ENCODE measurements at regions not wholly inside any gene's neighbourhood (a gene's known extent, or its start where the extent isn't known, plus 50 kb on each side); places are given as distances from the start of the nearest gene placed in this dataset.

DNA sequence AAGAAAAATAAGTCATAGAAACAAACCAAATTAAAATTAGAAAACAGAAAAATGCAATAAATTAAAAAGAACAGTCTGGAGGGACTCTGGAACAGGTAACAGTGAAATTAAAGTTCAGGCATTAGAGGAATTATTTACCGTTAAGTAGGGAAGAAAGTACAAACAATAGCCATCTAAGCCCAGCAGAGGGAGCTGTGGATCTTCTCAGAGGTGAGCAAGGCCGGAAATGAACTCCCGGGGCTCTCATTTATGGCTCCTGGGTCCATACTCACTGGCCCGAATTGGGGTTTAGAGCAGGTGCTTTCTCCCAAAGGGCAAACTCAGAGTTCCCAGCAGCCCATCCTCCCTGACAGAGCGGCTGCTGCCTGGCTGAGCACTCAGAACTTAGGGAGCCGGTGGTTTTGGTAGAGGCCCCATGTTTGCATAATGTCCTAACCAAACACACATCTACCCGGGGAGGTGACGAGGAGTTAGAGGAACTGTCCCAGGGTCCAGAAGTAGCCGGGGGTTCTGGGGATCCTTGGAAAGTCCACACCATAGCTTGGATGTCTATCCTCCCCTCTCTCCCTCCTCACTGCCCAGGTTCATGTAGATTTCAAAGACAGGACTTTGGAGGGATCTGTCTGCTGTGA is 87.8 kb upstream of the VPREB1 start:
- H3F3A ChIP-seq (ENCODE audit: insufficient read depth, low read length, poor library complexity, severe bottlenecking): no peaks in the 10 kb centered on the region
- H4K20me1 ChIP-seq (ENCODE audit: insufficient read depth): no peaks in the 10 kb centered on the region
- TF ChIP-seq RAD21 (conservative IDR thresholded peaks at IDR 0.05) (peak; percentile 42), TAF1 (IDR thresholded peaks at IDR 0.05; ENCODE audit: low read depth) (no peak), EP300 (conservative IDR thresholded peaks at IDR 0.05; ENCODE audit: poor library complexity, severe bottlenecking) (no peak), EZH2 (IDR thresholded peaks at IDR 0.05; ENCODE audit: borderline replicate concordance, insufficient read depth, low read length, poor library complexity, severe bottlenecking) (no peak), SMC3 (conservative IDR thresholded peaks at IDR 0.05; ENCODE audit: poor library complexity) (peak; percentile 45), MXI1 (conservative IDR thresholded peaks at IDR 0.05; ENCODE audit: poor library complexity, severe bottlenecking) (no peak), POLR2AphosphoS5 (IDR thresholded peaks at IDR 0.05) (no peak)
- TF ChIP-seq, protein P1, sequence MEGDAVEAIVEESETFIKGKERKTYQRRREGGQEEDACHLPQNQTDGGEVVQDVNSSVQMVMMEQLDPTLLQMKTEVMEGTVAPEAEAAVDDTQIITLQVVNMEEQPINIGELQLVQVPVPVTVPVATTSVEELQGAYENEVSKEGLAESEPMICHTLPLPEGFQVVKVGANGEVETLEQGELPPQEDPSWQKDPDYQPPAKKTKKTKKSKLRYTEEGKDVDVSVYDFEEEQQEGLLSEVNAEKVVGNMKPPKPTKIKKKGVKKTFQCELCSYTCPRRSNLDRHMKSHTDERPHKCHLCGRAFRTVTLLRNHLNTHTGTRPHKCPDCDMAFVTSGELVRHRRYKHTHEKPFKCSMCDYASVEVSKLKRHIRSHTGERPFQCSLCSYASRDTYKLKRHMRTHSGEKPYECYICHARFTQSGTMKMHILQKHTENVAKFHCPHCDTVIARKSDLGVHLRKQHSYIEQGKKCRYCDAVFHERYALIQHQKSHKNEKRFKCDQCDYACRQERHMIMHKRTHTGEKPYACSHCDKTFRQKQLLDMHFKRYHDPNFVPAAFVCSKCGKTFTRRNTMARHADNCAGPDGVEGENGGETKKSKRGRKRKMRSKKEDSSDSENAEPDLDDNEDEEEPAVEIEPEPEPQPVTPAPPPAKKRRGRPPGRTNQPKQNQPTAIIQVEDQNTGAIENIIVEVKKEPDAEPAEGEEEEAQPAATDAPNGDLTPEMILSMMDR (IDR thresholded peaks at IDR 0.05; ENCODE audit: poor library complexity, severe bottlenecking): peak; percentile 63
- TF ChIP-seq, protein P2, sequence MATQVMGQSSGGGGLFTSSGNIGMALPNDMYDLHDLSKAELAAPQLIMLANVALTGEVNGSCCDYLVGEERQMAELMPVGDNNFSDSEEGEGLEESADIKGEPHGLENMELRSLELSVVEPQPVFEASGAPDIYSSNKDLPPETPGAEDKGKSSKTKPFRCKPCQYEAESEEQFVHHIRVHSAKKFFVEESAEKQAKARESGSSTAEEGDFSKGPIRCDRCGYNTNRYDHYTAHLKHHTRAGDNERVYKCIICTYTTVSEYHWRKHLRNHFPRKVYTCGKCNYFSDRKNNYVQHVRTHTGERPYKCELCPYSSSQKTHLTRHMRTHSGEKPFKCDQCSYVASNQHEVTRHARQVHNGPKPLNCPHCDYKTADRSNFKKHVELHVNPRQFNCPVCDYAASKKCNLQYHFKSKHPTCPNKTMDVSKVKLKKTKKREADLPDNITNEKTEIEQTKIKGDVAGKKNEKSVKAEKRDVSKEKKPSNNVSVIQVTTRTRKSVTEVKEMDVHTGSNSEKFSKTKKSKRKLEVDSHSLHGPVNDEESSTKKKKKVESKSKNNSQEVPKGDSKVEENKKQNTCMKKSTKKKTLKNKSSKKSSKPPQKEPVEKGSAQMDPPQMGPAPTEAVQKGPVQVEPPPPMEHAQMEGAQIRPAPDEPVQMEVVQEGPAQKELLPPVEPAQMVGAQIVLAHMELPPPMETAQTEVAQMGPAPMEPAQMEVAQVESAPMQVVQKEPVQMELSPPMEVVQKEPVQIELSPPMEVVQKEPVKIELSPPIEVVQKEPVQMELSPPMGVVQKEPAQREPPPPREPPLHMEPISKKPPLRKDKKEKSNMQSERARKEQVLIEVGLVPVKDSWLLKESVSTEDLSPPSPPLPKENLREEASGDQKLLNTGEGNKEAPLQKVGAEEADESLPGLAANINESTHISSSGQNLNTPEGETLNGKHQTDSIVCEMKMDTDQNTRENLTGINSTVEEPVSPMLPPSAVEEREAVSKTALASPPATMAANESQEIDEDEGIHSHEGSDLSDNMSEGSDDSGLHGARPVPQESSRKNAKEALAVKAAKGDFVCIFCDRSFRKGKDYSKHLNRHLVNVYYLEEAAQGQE (IDR thresholded peaks at IDR 0.05; ENCODE audit: borderline replicate concordance): no peak
- H3K27ac ChIP-seq (ENCODE audit: low read length): no peak overlapping the region
- H3K9ac ChIP-seq (ENCODE audit: low read length): no peak overlapping the region
- H3K36me3 ChIP-seq (ENCODE audit: insufficient read depth, low read length): no peaks in the 10 kb centered on the region
- no peaks in the 10 kb centered on the region for H3K79me2 ChIP-seq (replicated peaks; ENCODE audit: insufficient read depth, low read length)
- no peak overlapping the region for H3K4me2 ChIP-seq (ENCODE audit: low read length)
- no peaks in the 10 kb centered on the region for H3K9me2 ChIP-seq (ENCODE audit: insufficient read depth, low read length)
- peaks cover 8% of the 10 kb centered on the region for H3K27me3 ChIP-seq (ENCODE audit: insufficient read depth, low read depth, low read length)
- H3K4me3 ChIP-seq (ENCODE audit: low read length): no peak overlapping the region
- H3K9me3 ChIP-seq (ENCODE audit: low read length): no peaks in the 10 kb centered on the region
- no peak overlapping the region for H2AFZ ChIP-seq (ENCODE audit: low read depth, low read length)

DNA sequence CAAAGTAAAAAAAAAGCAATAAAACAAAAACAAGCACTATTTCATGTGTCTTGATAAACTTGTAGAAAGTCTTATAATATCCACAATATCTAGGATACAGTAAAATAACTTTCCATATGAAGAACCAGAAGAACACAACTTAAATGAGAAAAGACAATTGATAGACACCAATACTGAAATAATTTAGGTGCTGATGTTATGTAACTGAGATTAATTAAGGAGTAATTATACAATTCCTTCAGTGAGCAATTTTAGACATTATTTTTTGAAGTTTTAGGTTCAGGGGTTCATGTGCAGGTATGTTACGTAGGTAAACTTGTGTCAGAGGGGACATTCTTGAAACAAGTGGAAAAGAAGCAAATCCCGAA is 88.3 kb upstream of the VPREB1 start:
- no peaks in the 10 kb centered on the region for H3K79me2 ChIP-seq (replicated peaks; ENCODE audit: insufficient read depth, low read length)
- no peaks in the 10 kb centered on the region for H3K36me3 ChIP-seq (ENCODE audit: insufficient read depth, low read length)
- TF ChIP-seq SMC3 (conservative IDR thresholded peaks at IDR 0.05; ENCODE audit: poor library complexity) (no peak), EZH2 (IDR thresholded peaks at IDR 0.05; ENCODE audit: borderline replicate concordance, insufficient read depth, low read length, poor library complexity, severe bottlenecking) (no peak), POLR2AphosphoS5 (IDR thresholded peaks at IDR 0.05) (no peak)
- H3K27ac ChIP-seq (ENCODE audit: low read length): no peak overlapping the region
- no peaks in the 10 kb centered on the region for H3F3A ChIP-seq (ENCODE audit: insufficient read depth, low read length, poor library complexity, severe bottlenecking)
- no peak overlapping the region for H3K9ac ChIP-seq (ENCODE audit: low read length)
- H3K9me3 ChIP-seq (ENCODE audit: low read length): no peaks in the 10 kb centered on the region
- no peaks in the 10 kb centered on the region for H4K20me1 ChIP-seq (ENCODE audit: insufficient read depth)
- H3K4me2 ChIP-seq (ENCODE audit: low read length): no peak overlapping the region
- H3K27me3 ChIP-seq (ENCODE audit: insufficient read depth, low read depth, low read length): peaks cover 8% of the 10 kb centered on the region
- no peak overlapping the region for H3K4me3 ChIP-seq (ENCODE audit: low read length)
- H2AFZ ChIP-seq (ENCODE audit: low read depth, low read length): no peak overlapping the region
- no peaks in the 10 kb centered on the region for H3K9me2 ChIP-seq (ENCODE audit: insufficient read depth, low read length)
